ENCODE measurements at regions not wholly inside any gene's neighbourhood (a gene's known extent, or its start where the extent isn't known, plus 50 kb on each side); places are given as distances from the start of the nearest gene placed in this dataset.

- no peak for DNase-seq (ENCODE audit: low read depth in 1 of 2, low spot score in 1 of 2)
- no peak for TF ChIP-seq JUND (IDR thresholded peaks at IDR 0.05; ENCODE audit: low read depth)
- in situ Hi-C loops (cut with HindIII; ENCODE audit: low pct_unique_long_range_greater_than_20kb, low sequenced_read_pairs) = no loop called here
These were observed 84.9 kb upstream of the PRR5 start for GRCh38 chr22:44616882-44617655.

- no peak for TF ChIP-seq JUND (IDR thresholded peaks at IDR 0.05; ENCODE audit: low read depth)
- in situ Hi-C loops (cut with HindIII; ENCODE audit: low pct_unique_long_range_greater_than_20kb, low sequenced_read_pairs) = no loop called here
- no peak for DNase-seq (ENCODE audit: low read depth in 1 of 2, low spot score in 1 of 2)
These were observed 85.5 kb upstream of the PRR5 start for GRCh38 chr22:44616461-44616860.

GRCh38 chr22:44615602-44616180 lies 86.3 kb upstream of the PRR5 start:
- in situ Hi-C loops (cut with HindIII; ENCODE audit: low pct_unique_long_range_greater_than_20kb, low sequenced_read_pairs) = no loop called here
- DNase-seq (ENCODE audit: low read depth in 1 of 2, low spot score in 1 of 2) = no peak
- TF ChIP-seq JUND (IDR thresholded peaks at IDR 0.05; ENCODE audit: low read depth) = no peak

- no peak for DNase-seq (ENCODE audit: low read depth in 1 of 2, low spot score in 1 of 2)
- in situ Hi-C loops (cut with HindIII; ENCODE audit: low pct_unique_long_range_greater_than_20kb, low sequenced_read_pairs) = no loop called here
- no peak for TF ChIP-seq JUND (IDR thresholded peaks at IDR 0.05; ENCODE audit: low read depth)
These were observed 86.9 kb upstream of the PRR5 start for GRCh38 chr22:44615146-44615545.

GRCh38 chr22:44613196-44613595 lies 88.8 kb upstream of the PRR5 start:
- TF ChIP-seq JUND (IDR thresholded peaks at IDR 0.05; ENCODE audit: low read depth) = no peak
- in situ Hi-C loops (cut with HindIII; ENCODE audit: low pct_unique_long_range_greater_than_20kb, low sequenced_read_pairs) = no loop called here
- DNase-seq (ENCODE audit: low read depth in 1 of 2, low spot score in 1 of 2) = no peak

GRCh38 chr22:44611880-44612496 lies 90.0 kb upstream of the PRR5 start:
- TF ChIP-seq JUND (IDR thresholded peaks at IDR 0.05; ENCODE audit: low read depth) = no peak
- in situ Hi-C loops (cut with HindIII; ENCODE audit: low pct_unique_long_range_greater_than_20kb, low sequenced_read_pairs) = no loop called here
- DNase-seq (ENCODE audit: low read depth in 1 of 2, low spot score in 1 of 2) = no peak

- TF ChIP-seq JUND (IDR thresholded peaks at IDR 0.05; ENCODE audit: low read depth) = no peak
- in situ Hi-C loops (cut with HindIII; ENCODE audit: low pct_unique_long_range_greater_than_20kb, low sequenced_read_pairs) = no loop called here
- no peak for DNase-seq (ENCODE audit: low read depth in 1 of 2, low spot score in 1 of 2)
These were observed 91.9 kb upstream of the PRR5 start for GRCh38 chr22:44610071-44610470.

- in situ Hi-C loops (cut with HindIII; ENCODE audit: low pct_unique_long_range_greater_than_20kb, low sequenced_read_pairs) = no loop called here
- no peak for TF ChIP-seq JUND (IDR thresholded peaks at IDR 0.05; ENCODE audit: low read depth)
- DNase-seq (ENCODE audit: low read depth in 1 of 2, low spot score in 1 of 2) = no peak
These were observed 92.5 kb upstream of the PRR5 start for GRCh38 chr22:44609400-44609988.

GRCh38 chr22:44608597-44609399 lies 93.2 kb upstream of the PRR5 start:
- no peak for TF ChIP-seq JUND (IDR thresholded peaks at IDR 0.05; ENCODE audit: low read depth)
- in situ Hi-C loops (cut with HindIII; ENCODE audit: low pct_unique_long_range_greater_than_20kb, low sequenced_read_pairs) = no loop called here
- no peak for DNase-seq (ENCODE audit: low read depth in 1 of 2, low spot score in 1 of 2)

GRCh38 chr22:44606126-44606525 lies 95.9 kb upstream of the PRR5 start:
- in situ Hi-C loops (cut with HindIII; ENCODE audit: low pct_unique_long_range_greater_than_20kb, low sequenced_read_pairs) = no loop called here

GRCh38 chr22:44605486-44605885 lies 96.5 kb upstream of the PRR5 start:
- DNase-seq (ENCODE audit: low read depth in 1 of 2, low spot score in 1 of 2) = no peak
- no peak for TF ChIP-seq JUND (IDR thresholded peaks at IDR 0.05; ENCODE audit: low read depth)
- in situ Hi-C loops (cut with HindIII; ENCODE audit: low pct_unique_long_range_greater_than_20kb, low sequenced_read_pairs) = no loop called here

More at GRCh38 chr22:44606126-44606525, 95.9 kb upstream of the PRR5 start:
- no peak for DNase-seq (ENCODE audit: low read depth in 1 of 2, low spot score in 1 of 2)
- TF ChIP-seq JUND (IDR thresholded peaks at IDR 0.05; ENCODE audit: low read depth) = no peak

GRCh38 chr22:44604991-44605390 lies 97.0 kb upstream of the PRR5 start:
- in situ Hi-C loops (cut with HindIII; ENCODE audit: low pct_unique_long_range_greater_than_20kb, low sequenced_read_pairs) = no loop called here
- no peak for DNase-seq (ENCODE audit: low read depth in 1 of 2, low spot score in 1 of 2)
- TF ChIP-seq JUND (IDR thresholded peaks at IDR 0.05; ENCODE audit: low read depth) = no peak
